ENCODE measurements at regions not wholly inside any gene's neighbourhood (a gene's known extent, or its start where the extent isn't known, plus 50 kb on each side); places are given as distances from the start of the nearest gene placed in this dataset.
"Not testable (repeated sequence)": the region's sequence is repeated elsewhere in the genome, so short reads cannot be mapped to it uniquely, and the experiment has no call there.

- POLR2A ChIA-PET = no interaction called here
- Mint-ChIP-seq H3K27me3 (peaks cover 7 to 12% (median 9%) of the 10 kb centered on the region in 5 donors), H3K27ac (no peak overlapping the region), H3K36me3 (no peaks in the 10 kb centered on the region), H3K4me3 (no peak overlapping the region), H3K4me1 (no peaks in the 10 kb centered on the region), H3K9me3 (no peaks in the 10 kb centered on the region)
- Histone ChIP-seq H3K27ac (ENCODE audit: low read depth, low read length) (no peak overlapping the region), H3K36me3 (ENCODE audit: control insufficient read depth in 2 of 3, insufficient read depth in 3 of 3, low read length in 3 of 3) (no peaks in the 10 kb centered on the region), H3K4me3 (ENCODE audit: low read length) (no peak overlapping the region), H3K4me1 (ENCODE audit: control insufficient read depth in 2 of 2, insufficient read depth in 2 of 2, low read length in 2 of 2) (no peaks in the 10 kb centered on the region), H3K9me3 (ENCODE audit: control insufficient read depth in 2 of 3, low read length in 3 of 3) (no peaks in the 10 kb centered on the region), H3K27me3 (ENCODE audit: control insufficient read depth in 2 of 2, insufficient read depth in 2 of 2, low read length in 2 of 2) (no peaks in the 10 kb centered on the region)
- ATAC-seq (no peak), DNase-seq (no peak)
- CTCF ChIA-PET = interaction anchor here (0.9 kb wide), 1 partner anchor 238 kb away, joined by 3 read pairs; the partner anchor contains the start of gene DUSP10
- intact Hi-C loops (cut with micrococcal nuclease) = loop anchor here in 1 of 2 donors (1.0 kb wide), 2 partner anchors 476 to 501 kb away; no protein-coding TSS in a partner anchor
Observed at GRCh38 chr1:221979444-221980032, 237.6 kb upstream of the DUSP10 start.

GRCh38 chr1:221978631-221979334 lies 236.9 kb upstream of the DUSP10 start:
- H3K36me3 ChIP-seq (ENCODE audit: control insufficient read depth in 2 of 3, insufficient read depth in 3 of 3, low read length in 3 of 3); H3K27ac ChIP-seq (ENCODE audit: low read depth, low read length); H3K4me3 ChIP-seq (ENCODE audit: low read length); H3K27me3 ChIP-seq (ENCODE audit: control insufficient read depth in 2 of 2, insufficient read depth in 2 of 2, low read length in 2 of 2); H3K4me1 ChIP-seq (ENCODE audit: control insufficient read depth in 2 of 2, insufficient read depth in 2 of 2, low read length in 2 of 2); H3K9me3 ChIP-seq (ENCODE audit: control insufficient read depth in 2 of 3, low read length in 3 of 3); H3K36me3 Mint-ChIP-seq; DNase-seq; H3K27ac Mint-ChIP-seq; POLR2A ChIA-PET; H3K4me1 Mint-ChIP-seq; ATAC-seq; H3K9me3 Mint-ChIP-seq; H3K4me3 Mint-ChIP-seq: not testable (repeated sequence)
- intact Hi-C loops (cut with micrococcal nuclease) = loop anchor here in 1 of 2 donors (1.0 kb wide), 2 partner anchors 477 to 500 kb away; no protein-coding TSS in a partner anchor
- H3K27me3 Mint-ChIP-seq = peaks cover 6 to 12% (median 8%) of the 10 kb centered on the region in 5 donors
- CTCF ChIA-PET = interaction anchor here (0.9 kb wide), 1 partner anchor 237 kb away, joined by 3 read pairs; the partner anchor contains the start of gene DUSP10

GRCh38 chr1:221973787-221974186 lies 231.9 kb upstream of the DUSP10 start:
- POLR2A ChIA-PET, H3K36me3 Mint-ChIP-seq: not testable (repeated sequence)

GRCh38 chr1:221972276-221973235 lies 230.7 kb upstream of the DUSP10 start:
- Histone ChIP-seq H3K4me3 (ENCODE audit: low read length) (no peak overlapping the region), H3K9me3 (ENCODE audit: control insufficient read depth in 2 of 3, low read length in 3 of 3) (no peaks in the 10 kb centered on the region), H3K27ac (ENCODE audit: low read depth, low read length) (no peak overlapping the region), H3K27me3 (ENCODE audit: control insufficient read depth in 2 of 2, insufficient read depth in 2 of 2, low read length in 2 of 2) (no peaks in the 10 kb centered on the region), H3K36me3 (ENCODE audit: control insufficient read depth in 2 of 3, insufficient read depth in 3 of 3, low read length in 3 of 3) (no peaks in the 10 kb centered on the region), H3K4me1 (ENCODE audit: control insufficient read depth in 2 of 2, insufficient read depth in 2 of 2, low read length in 2 of 2) (no peaks in the 10 kb centered on the region)
- CTCF ChIA-PET = interaction anchor here (0.7 kb wide), 1 partner anchor 123 kb away, joined by 3 read pairs; no protein-coding TSS in a partner anchor
- H3K4me3 Mint-ChIP-seq = no peak overlapping the region
- H3K9me3 Mint-ChIP-seq = no peaks in the 10 kb centered on the region
- DNase-seq (no peak), ATAC-seq (no peak)
- intact Hi-C loops (cut with micrococcal nuclease) = no loop called here
- no peaks in the 10 kb centered on the region for H3K27me3 Mint-ChIP-seq
- H3K4me1 Mint-ChIP-seq = no peaks in the 10 kb centered on the region
- no peaks in the 10 kb centered on the region for H3K36me3 Mint-ChIP-seq
- no peak overlapping the region for H3K27ac Mint-ChIP-seq
- POLR2A ChIA-PET = no interaction called here

More at GRCh38 chr1:221973787-221974186, 231.9 kb upstream of the DUSP10 start:
- H3K4me3 Mint-ChIP-seq; H3K27ac ChIP-seq (ENCODE audit: low read depth, low read length); H3K27ac Mint-ChIP-seq; DNase-seq; CTCF ChIA-PET; H3K9me3 ChIP-seq (ENCODE audit: control insufficient read depth in 2 of 3, low read length in 3 of 3); H3K4me3 ChIP-seq (ENCODE audit: low read length); H3K36me3 ChIP-seq (ENCODE audit: control insufficient read depth in 2 of 3, insufficient read depth in 3 of 3, low read length in 3 of 3); H3K4me1 Mint-ChIP-seq; intact Hi-C loops (cut with micrococcal nuclease); H3K27me3 Mint-ChIP-seq; H3K27me3 ChIP-seq (ENCODE audit: control insufficient read depth in 2 of 2, insufficient read depth in 2 of 2, low read length in 2 of 2); ATAC-seq; H3K9me3 Mint-ChIP-seq; H3K4me1 ChIP-seq (ENCODE audit: control insufficient read depth in 2 of 2, insufficient read depth in 2 of 2, low read length in 2 of 2): not testable (repeated sequence)

- DNase-seq; H3K9me3 Mint-ChIP-seq; CTCF ChIA-PET; H3K9me3 ChIP-seq (ENCODE audit: control insufficient read depth in 2 of 3, low read length in 3 of 3); H3K27me3 ChIP-seq (ENCODE audit: control insufficient read depth in 2 of 2, insufficient read depth in 2 of 2, low read length in 2 of 2); H3K27ac ChIP-seq (ENCODE audit: low read depth, low read length); H3K4me1 ChIP-seq (ENCODE audit: control insufficient read depth in 2 of 2, insufficient read depth in 2 of 2, low read length in 2 of 2); H3K27me3 Mint-ChIP-seq; intact Hi-C loops (cut with micrococcal nuclease); H3K36me3 ChIP-seq (ENCODE audit: control insufficient read depth in 2 of 3, insufficient read depth in 3 of 3, low read length in 3 of 3); H3K27ac Mint-ChIP-seq; POLR2A ChIA-PET; H3K4me3 ChIP-seq (ENCODE audit: low read length); H3K36me3 Mint-ChIP-seq; H3K4me1 Mint-ChIP-seq; H3K4me3 Mint-ChIP-seq; ATAC-seq: not testable (repeated sequence)
Observed at GRCh38 chr1:221971035-221971434, 229.1 kb upstream of the DUSP10 start.

GRCh38 chr1:221969298-221969858 lies 227.5 kb upstream of the DUSP10 start:
- H3K9me3 Mint-ChIP-seq; H3K4me3 Mint-ChIP-seq; H3K27me3 Mint-ChIP-seq; H3K36me3 Mint-ChIP-seq; POLR2A ChIA-PET; H3K27ac ChIP-seq (ENCODE audit: low read depth, low read length); H3K9me3 ChIP-seq (ENCODE audit: control insufficient read depth in 2 of 3, low read length in 3 of 3); H3K4me1 Mint-ChIP-seq; H3K27me3 ChIP-seq (ENCODE audit: control insufficient read depth in 2 of 2, insufficient read depth in 2 of 2, low read length in 2 of 2); H3K4me1 ChIP-seq (ENCODE audit: control insufficient read depth in 2 of 2, insufficient read depth in 2 of 2, low read length in 2 of 2); DNase-seq; intact Hi-C loops (cut with micrococcal nuclease); ATAC-seq; CTCF ChIA-PET; H3K36me3 ChIP-seq (ENCODE audit: control insufficient read depth in 2 of 3, insufficient read depth in 3 of 3, low read length in 3 of 3); H3K27ac Mint-ChIP-seq; H3K4me3 ChIP-seq (ENCODE audit: low read length): not testable (repeated sequence)

Measured in naive thymus-derived CD4-positive, alpha-beta T cell (primary cell).